ENCODE measurements at regions not wholly inside any gene's neighbourhood (a gene's known extent, or its start where the extent isn't known, plus 50 kb on each side); places are given as distances from the start of the nearest gene placed in this dataset.

DNA sequence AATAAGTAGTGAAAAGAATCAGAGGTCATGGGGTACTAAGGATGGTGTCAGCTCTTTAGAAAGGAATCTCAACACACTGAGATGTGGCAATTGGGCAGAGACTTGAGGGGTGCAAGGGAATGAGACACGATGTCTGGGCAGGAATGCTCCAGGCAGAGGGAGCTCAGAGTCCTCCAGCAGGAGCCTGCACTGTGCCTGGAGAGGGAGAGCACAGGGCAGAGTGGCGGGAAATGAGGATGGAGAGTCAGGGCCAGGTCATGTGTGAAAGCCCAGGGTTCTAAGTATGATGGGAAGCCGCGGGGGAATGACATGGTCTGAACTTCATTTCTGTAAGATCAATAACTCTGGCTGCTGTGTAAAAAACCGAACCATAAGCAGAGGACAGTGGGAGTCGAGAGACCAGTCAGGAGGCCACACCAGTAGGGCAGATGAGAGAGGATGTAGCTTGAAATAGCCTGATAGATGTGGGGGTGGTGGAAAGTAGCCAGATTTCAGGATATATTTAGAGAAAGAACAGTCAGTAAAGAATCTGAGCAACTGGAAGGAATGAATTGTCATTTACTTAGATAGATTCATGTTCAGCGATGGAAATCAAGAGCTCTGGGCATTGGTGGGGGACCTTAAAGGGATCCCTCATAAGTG is 133.4 kb upstream of the DTNBP1 start:
- DNase-seq = no peak

DNA sequence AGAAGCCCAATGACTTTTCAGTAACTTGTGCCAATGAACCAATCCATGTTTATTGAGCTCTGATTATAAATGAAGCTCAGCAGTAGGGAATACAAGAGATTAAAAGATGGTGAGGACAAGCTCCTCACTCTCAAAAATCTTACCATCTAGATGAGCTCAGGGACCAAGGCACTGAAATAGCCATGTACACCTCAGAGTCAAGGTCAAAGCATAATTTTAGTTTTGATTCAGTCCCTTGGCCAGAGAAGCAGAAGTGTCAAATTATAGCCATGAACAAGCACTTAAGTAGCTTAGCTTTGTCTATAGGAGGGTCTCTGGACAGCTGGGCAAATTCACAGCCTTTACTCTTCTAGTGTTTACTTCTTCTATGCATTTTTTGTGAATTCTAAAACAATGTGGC is 131.0 kb upstream of the DTNBP1 start:
- DNase-seq = peak in 1 of 3 experiments; percentile 51

- DNase-seq = peak in 1 of 3 experiments; percentile 7
Measured at GRCh38 chr6:15793288-15793687, 130.5 kb upstream of the DTNBP1 start.

DNA sequence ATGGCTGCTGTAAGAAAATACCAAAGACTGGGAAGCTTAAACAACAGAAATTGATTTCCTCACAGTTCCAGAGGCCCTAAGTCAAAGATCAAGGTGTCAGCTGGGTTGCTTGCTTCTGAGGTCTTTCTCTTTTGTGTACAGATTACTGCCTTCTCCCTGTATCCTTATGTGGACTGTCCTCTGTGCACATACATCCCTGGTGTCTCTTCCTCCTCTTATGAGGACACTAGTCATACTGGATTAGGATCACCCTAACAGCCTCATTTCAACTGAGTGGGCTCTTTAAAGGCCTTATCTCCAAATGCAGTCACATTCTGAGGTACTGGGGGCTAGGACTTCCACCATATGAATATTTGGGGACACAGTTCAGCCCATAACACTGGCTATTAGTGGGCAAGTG is 130.0 kb upstream of the DTNBP1 start:
- no peak for DNase-seq

GRCh38 chr6:15791448-15792181 is 128.8 kb upstream of the DTNBP1 start:
- DNase-seq = no peak

GRCh38 chr6:15790116-15790515 is 127.3 kb upstream of the DTNBP1 start:
- no peak for DNase-seq

GRCh38 chr6:15786846-15787245 is 124.0 kb upstream of the DTNBP1 start:
- DNase-seq = no peak

DNA sequence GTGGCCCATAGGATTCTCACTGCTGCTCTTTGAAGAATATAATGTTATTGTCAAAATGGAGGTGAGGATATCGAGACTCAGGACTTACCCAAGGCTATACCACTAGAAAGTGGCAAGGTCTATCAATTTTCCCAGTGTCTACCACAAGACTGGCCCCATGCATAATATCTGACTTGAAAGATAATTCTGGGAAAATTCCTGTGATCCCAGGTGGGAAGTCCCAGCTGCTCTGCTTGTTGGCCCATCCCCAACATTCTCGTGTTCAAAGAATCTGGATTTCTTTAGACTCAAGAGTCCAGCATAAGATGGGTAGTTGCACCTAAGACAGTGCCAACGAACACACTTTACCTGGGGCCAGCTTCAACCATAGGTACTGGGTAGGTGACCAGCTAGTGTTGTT is 120.7 kb upstream of the DTNBP1 start:
- DNase-seq = no peak

- no peak for DNase-seq
Measured at GRCh38 chr6:15781890-15782289, 119.1 kb upstream of the DTNBP1 start.

GRCh38 chr6:15781333-15781732 is 118.5 kb upstream of the DTNBP1 start:
- no peak for DNase-seq

- no peak for DNase-seq
Measured at GRCh38 chr6:15780437-15780836, 117.6 kb upstream of the DTNBP1 start.

- no peak for DNase-seq
Measured at GRCh38 chr6:15779726-15780125, 116.9 kb upstream of the DTNBP1 start.

DNA sequence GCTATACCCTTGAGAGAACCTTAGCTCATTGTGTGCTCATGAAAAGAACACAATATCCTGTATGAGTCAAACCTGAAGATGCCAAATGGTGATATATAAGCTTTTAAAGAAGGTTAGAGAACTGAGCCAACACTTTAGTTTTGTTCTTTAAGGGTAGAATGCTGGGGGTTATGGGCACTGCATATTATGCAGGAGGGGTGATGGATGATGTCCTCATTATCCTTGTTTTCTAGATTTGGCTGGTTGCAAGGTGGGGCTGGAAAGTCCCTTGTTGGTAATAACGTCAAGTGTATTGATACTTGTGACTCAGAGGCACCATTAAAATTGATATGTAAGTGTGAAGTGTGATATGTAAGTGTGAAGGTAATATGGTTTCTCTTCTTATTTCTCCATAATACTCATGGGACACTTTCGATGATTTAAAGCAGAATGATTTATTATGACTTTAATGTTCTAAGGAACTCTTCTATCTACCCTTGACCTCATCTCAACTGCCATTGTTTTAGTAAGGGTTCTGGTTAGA is 113.7 kb upstream of the DTNBP1 start:
- no peak for DNase-seq

GRCh38 chr6:15775741-15776140 is 112.9 kb upstream of the DTNBP1 start:
- no peak for DNase-seq

GRCh38 chr6:15775076-15775634 is 112.3 kb upstream of the DTNBP1 start:
- no peak for DNase-seq

- DNase-seq = no peak
Measured at GRCh38 chr6:15773806-15774410, 111.1 kb upstream of the DTNBP1 start.

GRCh38 chr6:15770347-15771143 is 107.7 kb upstream of the DTNBP1 start:
- DNase-seq = no peak

- DNase-seq = peak in 1 of 3 experiments; percentile 33
Measured at GRCh38 chr6:15769511-15770018, 106.7 kb upstream of the DTNBP1 start.

GRCh38 chr6:15768999-15769398 is 106.2 kb upstream of the DTNBP1 start:
- DNase-seq = peak in 2 of 3 experiments; percentile 13 to 55

DNA sequence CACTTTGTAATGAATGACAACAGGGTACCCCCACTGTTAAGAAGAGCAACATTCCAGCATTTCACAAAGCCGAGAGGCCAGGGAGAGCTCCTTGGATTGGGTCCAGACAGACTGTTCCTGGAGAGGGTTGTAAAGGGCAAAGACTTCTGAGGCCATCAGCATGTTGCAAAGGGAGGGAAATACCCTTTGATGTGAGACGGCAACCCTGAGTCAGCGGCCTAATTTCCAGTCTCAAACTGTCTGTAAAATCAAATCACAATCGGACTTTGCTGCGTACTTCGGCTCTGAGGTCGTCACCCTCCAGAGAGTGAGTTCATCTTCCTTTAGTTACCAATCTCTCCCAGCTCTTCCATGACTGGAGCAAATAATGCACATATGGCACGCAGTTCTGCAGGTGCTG is 101.0 kb upstream of the DTNBP1 start:
- no peak for DNase-seq

GRCh38 chr6:15763364-15763763 is 100.5 kb upstream of the DTNBP1 start:
- DNase-seq = no peak

- peak in 2 of 3 experiments; percentile 7 to 46 for DNase-seq
Measured at GRCh38 chr6:15761045-15761502, 98.2 kb upstream of the DTNBP1 start.

Data from NCI-H1417 (cell line).